ENCODE measurements at regions not wholly inside any gene's neighbourhood (a gene's known extent, or its start where the extent isn't known, plus 50 kb on each side); places are given as distances from the start of the nearest gene placed in this dataset.

- no peak for DNase-seq
- intact Hi-C loops (cut with micrococcal nuclease): no loop called here
- Histone ChIP-seq H3K27ac (ENCODE audit: low read depth, low read length) (no peak overlapping the region), H3K9me3 (ENCODE audit: control insufficient read depth in 1 of 2, low read length in 2 of 2) (no peaks in the 10 kb centered on the region), H3K4me3 (ENCODE audit: low read length in 2 of 2) (no peak overlapping the region), H3K27me3 (ENCODE audit: insufficient read depth, low read length) (no peaks in the 10 kb centered on the region), H3K4me1 (ENCODE audit: insufficient read depth, low read length) (no peaks in the 10 kb centered on the region), H3K36me3 (ENCODE audit: insufficient read depth, low read length) (no peaks in the 10 kb centered on the region)
- CTCF ChIA-PET (ENCODE audit: partially characterized antibody): no interaction called here
- H3K9me3 Mint-ChIP-seq: peaks cover 0 to 11% (median 3%) of the 10 kb centered on the region in 8 donors
- H3K27ac Mint-ChIP-seq: no peak overlapping the region
- no peaks in the 10 kb centered on the region for H3K4me1 Mint-ChIP-seq
- no peaks in the 10 kb centered on the region for H3K36me3 Mint-ChIP-seq
- no peaks in the 10 kb centered on the region for H3K27me3 Mint-ChIP-seq
- H3K4me3 Mint-ChIP-seq: no peak overlapping the region
- POLR2A ChIA-PET (ENCODE audit: partially characterized antibody): no interaction called here
Measured at GRCh38 chr3:22106213-22106896, 355.3 kb upstream of the ZNF385D start.

GRCh38 chr3:22111226-22111625, 360.2 kb upstream of the ZNF385D start:
- Histone ChIP-seq H3K27ac (ENCODE audit: low read depth, low read length) (no peak overlapping the region), H3K36me3 (ENCODE audit: insufficient read depth, low read length) (no peaks in the 10 kb centered on the region), H3K4me3 (ENCODE audit: low read length in 2 of 2) (no peak overlapping the region), H3K4me1 (ENCODE audit: insufficient read depth, low read length) (no peaks in the 10 kb centered on the region), H3K27me3 (ENCODE audit: insufficient read depth, low read length) (no peaks in the 10 kb centered on the region), H3K9me3 (ENCODE audit: control insufficient read depth in 1 of 2, low read length in 2 of 2) (no peaks in the 10 kb centered on the region)
- Mint-ChIP-seq H3K27me3 (no peaks in the 10 kb centered on the region), H3K27ac (no peak overlapping the region), H3K36me3 (no peaks in the 10 kb centered on the region), H3K4me3 (no peak overlapping the region), H3K4me1 (no peaks in the 10 kb centered on the region), H3K9me3 (peaks cover 0 to 8% (median 1%) of the 10 kb centered on the region in 8 donors)
- DNase-seq: no peak
- CTCF ChIA-PET (ENCODE audit: partially characterized antibody): no interaction called here
- intact Hi-C loops (cut with micrococcal nuclease): no loop called here
- POLR2A ChIA-PET (ENCODE audit: partially characterized antibody): no interaction called here

GRCh38 chr3:22113453-22113852, 362.4 kb upstream of the ZNF385D start:
- no peak overlapping the region for H3K4me3 Mint-ChIP-seq

GRCh38 chr3:22115581-22115980, 364.6 kb upstream of the ZNF385D start:
- Histone ChIP-seq H3K27me3 (ENCODE audit: insufficient read depth, low read length) (no peaks in the 10 kb centered on the region), H3K36me3 (ENCODE audit: insufficient read depth, low read length) (no peaks in the 10 kb centered on the region), H3K4me1 (ENCODE audit: insufficient read depth, low read length) (no peaks in the 10 kb centered on the region), H3K27ac (ENCODE audit: low read depth, low read length) (no peak overlapping the region), H3K9me3 (ENCODE audit: control insufficient read depth in 1 of 2, low read length in 2 of 2) (no peaks in the 10 kb centered on the region), H3K4me3 (ENCODE audit: low read length in 2 of 2) (no peak overlapping the region)
- no peak for DNase-seq
- H3K27me3 Mint-ChIP-seq: no peaks in the 10 kb centered on the region
- no peak overlapping the region for H3K27ac Mint-ChIP-seq
- no peaks in the 10 kb centered on the region for H3K4me1 Mint-ChIP-seq
- H3K9me3 Mint-ChIP-seq: no peaks in the 10 kb centered on the region
- H3K36me3 Mint-ChIP-seq: no peaks in the 10 kb centered on the region
- no peak overlapping the region for H3K4me3 Mint-ChIP-seq
- CTCF ChIA-PET (ENCODE audit: partially characterized antibody): no interaction called here
- intact Hi-C loops (cut with micrococcal nuclease): no loop called here
- POLR2A ChIA-PET (ENCODE audit: partially characterized antibody): no interaction called here

More at GRCh38 chr3:22113453-22113852, 362.4 kb upstream of the ZNF385D start:
- H3K27ac ChIP-seq (ENCODE audit: low read depth, low read length): no peak overlapping the region
- H3K27me3 ChIP-seq (ENCODE audit: insufficient read depth, low read length): no peaks in the 10 kb centered on the region
- no peaks in the 10 kb centered on the region for H3K4me1 Mint-ChIP-seq
- intact Hi-C loops (cut with micrococcal nuclease): no loop called here
- CTCF ChIA-PET (ENCODE audit: partially characterized antibody): no interaction called here
- DNase-seq: no peak
- H3K27ac Mint-ChIP-seq: no peak overlapping the region
- H3K4me3 ChIP-seq (ENCODE audit: low read length in 2 of 2): no peak overlapping the region
- H3K4me1 ChIP-seq (ENCODE audit: insufficient read depth, low read length): no peaks in the 10 kb centered on the region
- peaks cover 0 to 8% (median 0%) of the 10 kb centered on the region in 8 donors for H3K9me3 Mint-ChIP-seq
- no peaks in the 10 kb centered on the region for H3K9me3 ChIP-seq (ENCODE audit: control insufficient read depth in 1 of 2, low read length in 2 of 2)
- H3K36me3 Mint-ChIP-seq: no peaks in the 10 kb centered on the region
- no peaks in the 10 kb centered on the region for H3K36me3 ChIP-seq (ENCODE audit: insufficient read depth, low read length)
- POLR2A ChIA-PET (ENCODE audit: partially characterized antibody): no interaction called here
- no peaks in the 10 kb centered on the region for H3K27me3 Mint-ChIP-seq

- POLR2A ChIA-PET (ENCODE audit: partially characterized antibody): no interaction called here
- Mint-ChIP-seq H3K9me3 (no peaks in the 10 kb centered on the region), H3K4me3 (no peak overlapping the region), H3K36me3 (no peaks in the 10 kb centered on the region), H3K27ac (no peak overlapping the region), H3K27me3 (no peaks in the 10 kb centered on the region), H3K4me1 (no peaks in the 10 kb centered on the region)
- H3K4me3 ChIP-seq (ENCODE audit: low read length in 2 of 2): no peak overlapping the region
- CTCF ChIA-PET (ENCODE audit: partially characterized antibody): no interaction called here
- no peaks in the 10 kb centered on the region for H3K27me3 ChIP-seq (ENCODE audit: insufficient read depth, low read length)
- H3K36me3 ChIP-seq (ENCODE audit: insufficient read depth, low read length): no peaks in the 10 kb centered on the region
- H3K27ac ChIP-seq (ENCODE audit: low read depth, low read length): no peak overlapping the region
- no peaks in the 10 kb centered on the region for H3K9me3 ChIP-seq (ENCODE audit: control insufficient read depth in 1 of 2, low read length in 2 of 2)
- no peak for DNase-seq
- H3K4me1 ChIP-seq (ENCODE audit: insufficient read depth, low read length): no peaks in the 10 kb centered on the region
- intact Hi-C loops (cut with micrococcal nuclease): no loop called here
Measured at GRCh38 chr3:22117091-22117490, 366.1 kb upstream of the ZNF385D start.

- H3K36me3 ChIP-seq (ENCODE audit: insufficient read depth, low read length): no peaks in the 10 kb centered on the region
- intact Hi-C loops (cut with micrococcal nuclease): no loop called here
- no peak for DNase-seq
- no peaks in the 10 kb centered on the region for H3K27me3 ChIP-seq (ENCODE audit: insufficient read depth, low read length)
- ChIA-PET POLR2A (ENCODE audit: partially characterized antibody) (no interaction called here), CTCF (ENCODE audit: partially characterized antibody) (no interaction called here)
- H3K4me3 ChIP-seq (ENCODE audit: low read length in 2 of 2): no peak overlapping the region
- no peaks in the 10 kb centered on the region for H3K4me1 ChIP-seq (ENCODE audit: insufficient read depth, low read length)
- H3K27me3 Mint-ChIP-seq: no peaks in the 10 kb centered on the region
- H3K27ac ChIP-seq (ENCODE audit: low read depth, low read length): no peak overlapping the region
- H3K4me3 Mint-ChIP-seq: no peak overlapping the region
- no peaks in the 10 kb centered on the region for H3K9me3 ChIP-seq (ENCODE audit: control insufficient read depth in 1 of 2, low read length in 2 of 2)
- peaks cover 0 to 3% (median 0%) of the 10 kb centered on the region in 8 donors for H3K9me3 Mint-ChIP-seq
- no peaks in the 10 kb centered on the region for H3K36me3 Mint-ChIP-seq
- no peak overlapping the region for H3K27ac Mint-ChIP-seq
- H3K4me1 Mint-ChIP-seq: no peaks in the 10 kb centered on the region
Measured at GRCh38 chr3:22117751-22118346, 366.8 kb upstream of the ZNF385D start.

- Mint-ChIP-seq H3K27ac (no peak overlapping the region), H3K4me1 (no peaks in the 10 kb centered on the region), H3K4me3 (no peak overlapping the region), H3K27me3 (no peaks in the 10 kb centered on the region), H3K9me3 (peaks cover 0 to 5% (median 0%) of the 10 kb centered on the region in 8 donors), H3K36me3 (no peaks in the 10 kb centered on the region)
- Histone ChIP-seq H3K4me1 (ENCODE audit: insufficient read depth, low read length) (no peaks in the 10 kb centered on the region), H3K9me3 (ENCODE audit: control insufficient read depth in 1 of 2, low read length in 2 of 2) (no peaks in the 10 kb centered on the region), H3K27me3 (ENCODE audit: insufficient read depth, low read length) (no peaks in the 10 kb centered on the region), H3K27ac (ENCODE audit: low read depth, low read length) (no peak overlapping the region), H3K4me3 (ENCODE audit: low read length in 2 of 2) (no peak overlapping the region), H3K36me3 (ENCODE audit: insufficient read depth, low read length) (no peaks in the 10 kb centered on the region)
- CTCF ChIA-PET (ENCODE audit: partially characterized antibody): no interaction called here
- POLR2A ChIA-PET (ENCODE audit: partially characterized antibody): no interaction called here
- intact Hi-C loops (cut with micrococcal nuclease): no loop called here
- DNase-seq: no peak
Measured at GRCh38 chr3:22118542-22118941, 367.5 kb upstream of the ZNF385D start.
